Mesendoderm (in vitro differentiated cells): ENCODE measurements at regions not wholly inside any gene's neighbourhood (a gene's known extent, or its start where the extent isn't known, plus 50 kb on each side); places are given as distances from the start of the nearest gene placed in this dataset.
"Not testable (repeated sequence)": the region's sequence is repeated elsewhere in the genome, so short reads cannot be mapped to it uniquely, and the experiment has no call there.

Source experiments
- DNase-seq: peaks from one replicate; pipeline ENCODE4 v3.0.0; 2013
- H2AK5ac ChIP-seq: 2 replicates; pipeline ENCODE4 v1.6.1; 2013; ENCODE audit warnings: low read length, inconsistent platforms
- H2BK120ac ChIP-seq: 2 replicates; pipeline ENCODE4 v1.6.1; 2013; ENCODE audit warnings: low read depth, mild to moderate bottlenecking, low read length, moderate library complexity, mixed read lengths
- H2BK15ac ChIP-seq: replicated peaks from 2 replicates; pipeline ENCODE4 v1.6.1; 2013; ENCODE audit warnings: low read depth, mild to moderate bottlenecking, moderate library complexity
- H2BK5ac ChIP-seq: 2 replicates; pipeline ENCODE4 v1.6.1; 2013; ENCODE audit warnings: low read length, inconsistent platforms
- H3K18ac ChIP-seq: 2 replicates; pipeline ENCODE4 v1.6.1; 2013; ENCODE audit warnings: mild to moderate bottlenecking, low read length, mixed read lengths
- H3K23ac ChIP-seq: one replicate; pipeline ENCODE4 v1.6.1; 2013; ENCODE audit warnings: low read length
- H3K27ac ChIP-seq: 2 replicates; pipeline ENCODE4 v1.5.1; 2013; ENCODE audit warnings: low read depth, mild to moderate bottlenecking, inconsistent platforms, low read length, moderate library complexity
- H3K27me3 ChIP-seq: 2 replicates; pipeline ENCODE4 v1.6.1; 2013; ENCODE audit warnings: low read length, control low read depth, mild to moderate bottlenecking, inconsistent platforms; ENCODE audit not compliant: insufficient read depth, poor library complexity
- H3K36me3 ChIP-seq: 2 replicates; pipeline ENCODE4 v1.6.1; 2013; ENCODE audit warnings: low read length, inconsistent platforms; ENCODE audit not compliant: control insufficient read depth, insufficient read depth
- H3K4ac ChIP-seq: one replicate; pipeline ENCODE4 v1.6.1; 2013; ENCODE audit warnings: low read depth, mild to moderate bottlenecking, low read length, moderate library complexity
- H3K4me1 ChIP-seq: 2 replicates; pipeline ENCODE4 v1.6.1; 2013; ENCODE audit warnings: low read depth, low read length, inconsistent platforms; ENCODE audit not compliant: control insufficient read depth
- H3K4me2 ChIP-seq: 2 replicates; pipeline ENCODE4 v1.6.1; 2013; ENCODE audit warnings: low read length
- H3K4me3 ChIP-seq: 2 replicates; pipeline ENCODE4 v1.5.1; 2013; ENCODE audit warnings: mild to moderate bottlenecking, low read length
- H3K56ac ChIP-seq: one replicate; pipeline ENCODE4 v1.6.1; 2013; ENCODE audit warnings: low read length
- H3K79me1 ChIP-seq: 2 replicates; pipeline ENCODE4 v1.6.1; 2013; ENCODE audit warnings: low read length, inconsistent platforms
- H3K79me2 ChIP-seq: 2 replicates; pipeline ENCODE4 v1.6.1; 2013; ENCODE audit warnings: mild to moderate bottlenecking, low read length; ENCODE audit not compliant: control insufficient read depth, insufficient read depth
- H3K9ac ChIP-seq: 2 replicates; pipeline ENCODE4 v1.6.1; 2013; ENCODE audit warnings: low read length, inconsistent platforms
- H4K5ac ChIP-seq: one replicate; pipeline ENCODE4 v1.6.1; 2013; ENCODE audit warnings: low read length
- H4K8ac ChIP-seq: one replicate; pipeline ENCODE4 v1.6.1; 2013; ENCODE audit warnings: low read depth, mild to moderate bottlenecking, control low read depth, low read length, moderate library complexity
- WGBS: extraction: QIAGEN DNeasy Blood & Tissue Kit; methylation state at CpG from one replicate; pipeline ENCODE4 v1.1.7; 2013; ENCODE audit warnings: low lambda C conversion rate, missing lambda C conversion rate; ENCODE audit not compliant: insufficient coverage; ENCODE audit errors: extremely low coverage; 5-methylcytosine and 5-hydroxymethylcytosine counted together

DNA sequence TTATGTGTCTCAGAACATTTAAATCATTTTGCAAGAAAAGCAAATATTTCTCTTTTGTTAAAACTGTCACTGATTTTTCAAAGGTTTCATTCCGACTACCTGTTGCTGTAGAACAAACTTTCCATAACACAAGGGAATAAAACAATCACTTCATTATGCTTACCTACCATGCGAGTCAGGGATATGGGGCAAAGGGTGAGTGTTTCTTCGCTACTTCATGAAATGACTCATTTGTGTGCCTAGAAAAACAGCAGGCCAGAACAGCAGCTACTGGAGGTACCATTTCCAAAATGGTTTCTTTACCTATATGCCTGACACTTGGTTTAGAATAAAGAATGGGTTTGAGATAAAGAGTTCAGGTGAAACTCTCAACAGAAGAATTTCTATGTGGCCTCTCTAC, 712.5 kb downstream of the PLOD2 start:
- H3K56ac ChIP-seq = no peak overlapping the region
- no peak overlapping the region for H3K9ac ChIP-seq
- no peak overlapping the region for H2BK5ac ChIP-seq
- no peak overlapping the region for H2AK5ac ChIP-seq
- no peaks in the 10 kb centered on the region for H3K27me3 ChIP-seq
- H3K4ac ChIP-seq = no peak overlapping the region
- no CpG with 5 or more reads among the region's 3 CpGs for WGBS
- H3K4me1 ChIP-seq = no peaks in the 10 kb centered on the region
- H4K5ac ChIP-seq = no peak overlapping the region
- no peaks in the 10 kb centered on the region for H3K79me1 ChIP-seq
- no peaks in the 10 kb centered on the region for H3K79me2 ChIP-seq
- H2BK15ac ChIP-seq = no peak overlapping the region
- no peak overlapping the region for H3K4me3 ChIP-seq
- no peak overlapping the region for H3K4me2 ChIP-seq
- no peak overlapping the region for H2BK120ac ChIP-seq
- H4K8ac ChIP-seq = no peak overlapping the region
- DNase-seq = no peak
- H3K23ac ChIP-seq = no peak overlapping the region
- H3K27ac ChIP-seq = no peak overlapping the region
- H3K36me3 ChIP-seq = no peaks in the 10 kb centered on the region
- no peak overlapping the region for H3K18ac ChIP-seq

DNA sequence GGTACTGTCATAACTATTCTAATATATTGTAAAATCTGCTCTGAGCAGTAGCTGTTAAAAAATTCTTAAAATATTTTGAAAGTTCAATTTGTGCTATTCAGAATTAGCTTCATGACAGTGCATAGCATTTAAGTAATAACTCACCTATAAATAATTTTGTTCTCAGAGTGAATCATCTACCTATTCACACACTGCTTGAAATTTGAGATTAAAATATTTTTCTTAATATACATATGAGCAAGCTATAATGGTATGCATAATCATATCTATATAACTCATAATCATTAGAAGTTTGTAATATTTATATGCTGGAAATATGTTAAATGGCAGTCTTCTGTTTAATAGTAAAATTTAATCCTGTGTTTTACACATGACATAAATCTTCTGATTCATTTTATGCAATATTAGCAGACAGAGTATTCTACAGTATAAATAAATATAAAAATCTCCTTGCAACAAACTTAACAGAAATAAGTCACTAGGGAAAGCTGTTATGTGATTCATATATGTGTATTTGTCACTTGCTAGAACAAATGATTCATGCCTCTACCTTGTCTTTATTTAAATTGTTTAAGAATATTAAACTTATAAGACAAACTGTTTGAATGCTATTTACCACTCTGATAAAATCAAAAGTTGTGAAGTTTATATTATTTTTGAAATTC, 710.8 kb downstream of the PLOD2 start:
- Histone ChIP-seq H3K4ac (no peak overlapping the region), H3K4me2 (no peak overlapping the region), H3K79me1 (no peaks in the 10 kb centered on the region), H2BK15ac (no peak overlapping the region), H2BK5ac (no peak overlapping the region), H3K9ac (no peak overlapping the region), H3K4me3 (no peak overlapping the region), H3K56ac (no peak overlapping the region), H2AK5ac (no peak overlapping the region), H3K27ac (no peak overlapping the region), H3K4me1 (no peaks in the 10 kb centered on the region), H3K27me3 (no peaks in the 10 kb centered on the region), H3K18ac (no peak overlapping the region), H3K36me3 (no peaks in the 10 kb centered on the region), H2BK120ac (no peak overlapping the region), H4K5ac (no peak overlapping the region), H4K8ac (no peak overlapping the region), H3K23ac (no peak overlapping the region), H3K79me2 (no peaks in the 10 kb centered on the region)
- DNase-seq = no peak

DNA sequence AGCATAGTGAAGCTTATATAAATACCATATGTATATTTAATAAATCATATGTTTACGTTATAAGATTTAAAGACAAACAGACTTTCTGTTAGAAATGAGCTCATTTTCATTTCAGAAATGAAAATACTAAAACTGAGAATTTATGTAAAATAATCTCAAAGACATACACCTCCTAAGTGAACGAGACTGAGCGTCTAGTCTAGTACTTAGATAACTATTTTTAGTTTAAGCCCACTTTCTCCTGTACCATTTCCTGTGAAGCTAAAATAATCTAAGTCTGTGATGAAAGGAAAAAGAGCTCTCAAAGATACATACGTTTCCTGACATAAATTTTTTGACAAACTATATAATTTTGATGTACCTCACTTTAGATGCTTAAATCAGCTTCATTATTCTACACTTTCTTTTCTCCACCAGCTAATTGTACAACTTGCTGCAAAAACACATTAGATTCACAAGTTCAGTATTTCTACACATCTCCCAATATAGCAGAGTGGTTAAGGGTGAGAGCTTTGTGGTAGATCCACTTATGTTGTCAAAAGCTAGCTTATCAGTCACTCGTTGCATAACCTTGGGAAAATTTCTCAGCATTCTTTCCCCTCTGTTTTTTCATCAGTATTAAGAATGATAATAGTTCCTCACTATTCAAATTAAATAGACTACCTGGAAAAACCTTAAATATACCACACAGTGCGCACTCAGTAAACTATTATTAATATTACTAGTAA, 703.0 kb downstream of the PLOD2 start:
- H2AK5ac ChIP-seq = no peak overlapping the region
- no peak overlapping the region for H3K18ac ChIP-seq
- no peak overlapping the region for H2BK120ac ChIP-seq
- H3K4me2 ChIP-seq = no peak overlapping the region
- no peak overlapping the region for H2BK5ac ChIP-seq
- no CpG with 5 or more reads among the region's 6 CpGs for WGBS
- H3K79me2 ChIP-seq = no peaks in the 10 kb centered on the region
- H3K27ac ChIP-seq = no peak overlapping the region
- no peak overlapping the region for H3K56ac ChIP-seq
- no peak overlapping the region for H3K9ac ChIP-seq
- no peaks in the 10 kb centered on the region for H3K27me3 ChIP-seq
- no peaks in the 10 kb centered on the region for H3K36me3 ChIP-seq
- H3K4me3 ChIP-seq = no peak overlapping the region
- no peaks in the 10 kb centered on the region for H3K79me1 ChIP-seq
- DNase-seq = no peak
- H4K5ac ChIP-seq = no peak overlapping the region
- no peak overlapping the region for H2BK15ac ChIP-seq
- no peak overlapping the region for H3K4ac ChIP-seq
- no peak overlapping the region for H3K23ac ChIP-seq
- H4K8ac ChIP-seq = no peak overlapping the region
- H3K4me1 ChIP-seq = no peaks in the 10 kb centered on the region

DNA sequence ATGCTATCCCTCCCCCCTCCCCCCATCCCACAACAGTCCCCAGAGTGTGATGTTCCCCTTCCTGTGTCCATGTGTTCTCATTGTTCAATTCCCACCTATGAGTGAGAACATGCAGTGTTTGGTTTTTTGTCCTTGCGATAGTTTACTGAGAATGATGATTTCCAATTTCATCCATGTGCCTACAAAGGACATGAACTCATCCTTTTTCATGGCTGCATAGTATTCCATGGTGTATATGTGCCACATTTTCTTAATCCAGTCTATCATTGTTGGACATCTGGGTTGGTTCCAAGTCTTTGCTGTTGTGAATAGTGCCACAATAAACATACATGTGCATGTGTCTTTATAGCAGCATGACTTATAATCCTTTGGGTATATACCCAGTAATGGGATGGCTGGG, 701.3 kb downstream of the PLOD2 start:
- not testable (repeated sequence) for H2AK5ac ChIP-seq, DNase-seq, H2BK120ac ChIP-seq, H3K27ac ChIP-seq, H4K5ac ChIP-seq, H3K4me3 ChIP-seq, H3K4me1 ChIP-seq, H3K27me3 ChIP-seq, H3K79me2 ChIP-seq, H3K56ac ChIP-seq, H3K4me2 ChIP-seq, H3K4ac ChIP-seq, H3K9ac ChIP-seq, H2BK15ac ChIP-seq, H4K8ac ChIP-seq, H3K79me1 ChIP-seq, H2BK5ac ChIP-seq, H3K23ac ChIP-seq, H3K18ac ChIP-seq, H3K36me3 ChIP-seq
- WGBS = no CpG with 5 or more reads among the region's 1 CpG

DNA sequence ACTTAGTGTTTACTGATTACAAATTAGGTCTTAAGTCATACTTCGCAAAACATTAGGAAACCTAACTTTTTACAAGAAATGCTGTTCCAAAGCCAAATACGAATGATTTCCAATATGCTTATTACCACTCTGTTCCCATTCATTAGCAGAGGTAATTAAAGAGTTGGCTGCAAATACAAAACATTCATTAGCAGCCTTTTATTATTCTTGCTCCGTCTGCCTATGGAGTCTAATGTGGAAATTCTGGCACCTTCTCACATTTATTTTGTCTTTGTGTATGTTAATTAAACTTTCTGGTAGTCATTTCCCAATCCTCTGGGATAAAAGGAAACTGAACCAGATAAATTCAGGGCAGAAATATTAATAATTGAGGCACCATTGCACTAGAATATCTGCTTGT, 689.0 kb downstream of the PLOD2 start:
- no CpG with 5 or more reads among the region's 3 CpGs for WGBS
- no peak overlapping the region for H2AK5ac ChIP-seq
- no peaks in the 10 kb centered on the region for H3K27me3 ChIP-seq

DNA sequence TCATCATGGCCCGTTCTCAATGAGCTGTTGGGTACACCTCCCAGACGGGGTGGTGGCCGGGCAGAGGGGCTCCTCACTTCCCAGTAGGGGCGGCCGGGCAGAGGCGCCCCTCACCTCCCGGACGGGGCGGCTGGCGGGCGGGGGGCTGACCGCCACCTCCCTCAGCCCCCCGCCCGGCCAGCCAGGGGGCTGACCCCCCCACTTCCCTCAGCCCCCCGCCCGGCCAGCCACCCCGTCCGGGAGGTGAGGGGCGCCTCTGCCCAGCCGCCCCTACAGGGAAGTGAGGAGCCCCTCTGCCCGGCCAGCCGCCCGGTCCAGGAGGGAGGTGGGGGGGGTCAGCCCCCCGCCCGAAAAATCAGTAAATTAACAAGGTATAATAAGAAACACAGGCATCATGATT, 678.2 kb downstream of the PLOD2 start:
- not testable (repeated sequence) for DNase-seq, H3K4ac ChIP-seq
- no CpG with 5 or more reads among the region's 25 CpGs for WGBS

More for the DNA sequence above, 689.0 kb downstream of the PLOD2 start:
- DNase-seq = no peak
- Histone ChIP-seq H3K4ac (no peak overlapping the region), H4K5ac (no peak overlapping the region), H2BK120ac (no peak overlapping the region), H3K79me1 (no peaks in the 10 kb centered on the region), H3K36me3 (no peaks in the 10 kb centered on the region), H3K27ac (no peak overlapping the region), H2BK15ac (no peak overlapping the region), H4K8ac (no peak overlapping the region), H3K23ac (no peak overlapping the region), H3K4me3 (no peak overlapping the region), H3K56ac (no peak overlapping the region), H3K18ac (no peak overlapping the region), H3K4me1 (no peaks in the 10 kb centered on the region), H2BK5ac (no peak overlapping the region), H3K79me2 (no peaks in the 10 kb centered on the region), H3K4me2 (no peak overlapping the region), H3K9ac (no peak overlapping the region)

More for the DNA sequence above, 678.2 kb downstream of the PLOD2 start:
- H3K4me2 ChIP-seq, H2AK5ac ChIP-seq, H2BK120ac ChIP-seq, H2BK15ac ChIP-seq, H3K23ac ChIP-seq, H3K27me3 ChIP-seq, H3K79me1 ChIP-seq, H3K27ac ChIP-seq, H3K9ac ChIP-seq, H4K8ac ChIP-seq, H3K4me3 ChIP-seq, H3K36me3 ChIP-seq, H3K56ac ChIP-seq, H2BK5ac ChIP-seq, H3K4me1 ChIP-seq, H3K79me2 ChIP-seq, H4K5ac ChIP-seq, H3K18ac ChIP-seq: not testable (repeated sequence)
